GM12891 (cell line): ENCODE measurements at regions not wholly inside any gene's neighbourhood (a gene's known extent, or its start where the extent isn't known, plus 50 kb on each side); places are given as distances from the start of the nearest gene placed in this dataset.

ENCODE experiments used
- PAX5 ChIP-seq: IDR thresholded peaks from 2 replicates; pipeline ENCODE4 v1.6.1; 2011; ENCODE audit warnings: low read length, moderate library complexity, mild to moderate bottlenecking; ENCODE audit not compliant: insufficient read depth, severe bottlenecking
- POLR2A ChIP-seq: IDR thresholded peaks from 2 replicates; pipeline ENCODE4 v1.6.1; 2011; ENCODE audit warnings: low read depth, low read length, control low read depth
- POLR2AphosphoS5 ChIP-seq: IDR thresholded peaks from 2 replicates; pipeline ENCODE4 v1.6.1; 2011; ENCODE audit warnings: low read depth, low read length, control low read depth
- POU2F2 ChIP-seq: IDR thresholded peaks from 2 replicates; pipeline ENCODE4 v1.6.1; 2011; ENCODE audit warnings: low read depth, mild to moderate bottlenecking, control low read depth, low read length, moderate library complexity
- SPI1 ChIP-seq: IDR thresholded peaks from 2 replicates; pipeline ENCODE4 v1.6.1; 2011; ENCODE audit warnings: low read depth, low read length, control low read depth
- TAF1 ChIP-seq: IDR thresholded peaks from 2 replicates; pipeline ENCODE4 v1.6.1; 2011; ENCODE audit warnings: low read depth, low read length, control low read depth

DNA sequence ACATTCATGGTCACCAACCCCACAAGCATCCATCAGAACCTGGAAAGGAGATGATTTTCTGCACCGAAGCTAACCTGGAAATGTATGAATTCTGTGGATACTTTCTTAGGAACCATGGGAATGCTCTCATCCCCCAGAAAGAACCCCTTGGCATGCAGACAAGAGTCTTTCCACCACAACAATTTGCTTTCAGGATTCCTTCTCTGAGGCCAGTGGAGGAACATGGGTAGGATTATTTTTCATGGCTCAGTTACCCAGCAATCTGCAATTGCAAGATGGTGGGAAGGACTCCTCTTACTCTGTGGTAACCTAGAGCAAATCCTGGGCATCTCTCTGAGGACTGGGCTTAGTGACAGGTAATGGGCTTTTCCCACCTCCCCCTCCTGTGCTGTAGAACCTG is 131.9 kb upstream of the MSX1 start:
- TF ChIP-seq TAF1 (no peak), POLR2A (no peak), POLR2AphosphoS5 (no peak), SPI1 (no peak), POU2F2 (no peak), PAX5 (no peak)
